ENCODE measurements at regions not wholly inside any gene's neighbourhood (a gene's known extent, or its start where the extent isn't known, plus 50 kb on each side); places are given as distances from the start of the nearest gene placed in this dataset.
"Not testable (repeated sequence)": the region's sequence is repeated elsewhere in the genome, so short reads cannot be mapped to it uniquely, and the experiment has no call there.

DNA sequence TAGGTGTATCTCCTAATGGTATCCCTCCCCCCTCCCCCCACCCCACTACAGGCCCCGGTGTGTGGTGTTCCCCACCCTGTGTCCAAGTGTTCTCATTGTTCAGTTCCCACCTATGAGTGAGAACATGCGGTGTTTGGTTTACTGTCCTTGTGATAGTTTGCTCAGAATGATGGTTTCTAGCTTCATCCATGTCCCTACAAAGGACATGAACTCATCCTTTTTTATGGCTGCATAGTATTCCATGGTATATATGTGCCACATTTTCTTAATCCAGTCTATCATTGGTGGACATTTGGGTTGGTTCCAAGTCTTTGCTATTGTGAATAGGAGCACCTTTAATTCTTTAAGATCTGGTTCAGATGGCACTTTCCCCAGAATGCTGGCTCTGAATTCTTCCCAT is 58.5 kb upstream of the PTGFRN start:
- not testable (repeated sequence) for DNase-seq (ENCODE audit: low spot score)

DNA sequence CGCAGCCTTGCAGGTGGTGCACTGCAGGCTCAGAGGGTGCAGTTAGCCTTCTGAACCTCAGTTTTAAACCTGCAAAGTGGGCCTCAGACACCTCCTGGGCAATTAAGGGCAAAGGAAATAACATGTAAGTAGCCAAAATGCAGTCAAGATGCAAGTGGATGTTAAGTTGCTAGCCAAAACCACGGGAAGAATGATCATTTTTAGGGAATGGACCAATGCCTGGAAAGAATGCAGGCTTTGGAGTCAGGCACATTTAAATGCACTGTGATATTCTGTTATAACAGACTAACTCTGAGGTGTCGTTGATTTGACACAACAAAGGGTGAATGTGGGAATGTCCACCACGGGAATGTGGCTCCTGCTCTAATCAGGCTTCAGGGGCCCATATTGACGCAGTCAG is 57.9 kb upstream of the PTGFRN start:
- no peak for DNase-seq (ENCODE audit: low spot score)

- DNase-seq (ENCODE audit: low spot score), result no peak
These were observed 57.3 kb upstream of the PTGFRN start for GRCh38 chr1:116852367-116852766.

GRCh38 chr1:116852910-116853309 is 56.8 kb upstream of the PTGFRN start:
- DNase-seq (ENCODE audit: low spot score), result no peak

DNA sequence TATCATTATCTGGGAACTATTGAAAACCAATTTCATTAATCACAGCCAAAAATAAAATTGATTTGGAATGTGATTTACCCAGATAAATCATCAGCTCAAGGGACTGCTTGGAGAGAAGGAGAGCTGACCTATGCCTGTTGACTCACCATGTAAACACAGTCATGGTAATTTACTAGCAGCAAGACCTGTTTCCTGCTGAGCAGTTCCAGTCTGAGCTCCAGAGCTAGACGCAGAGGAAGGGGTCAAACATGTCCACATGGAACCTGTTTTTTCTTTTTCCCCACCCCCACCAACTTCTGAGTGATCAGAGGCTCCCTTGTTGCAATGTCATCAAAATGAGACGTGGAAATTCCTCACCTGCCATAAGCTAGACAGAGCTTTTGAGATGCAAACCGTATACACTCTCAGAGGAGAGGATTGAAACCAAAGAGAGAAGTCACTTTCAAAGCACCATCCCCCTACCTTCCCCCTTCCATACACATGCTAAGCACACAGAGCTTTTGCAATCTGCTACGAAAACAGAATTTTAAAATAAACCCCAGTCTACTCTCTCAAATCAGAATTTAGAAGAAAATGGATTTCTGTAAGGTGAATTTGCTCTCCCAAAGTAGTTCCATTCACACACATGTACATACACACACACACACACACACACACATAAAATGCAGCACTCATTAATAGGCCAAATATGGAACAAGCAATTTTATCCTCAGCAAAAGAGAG is 55.9 kb upstream of the PTGFRN start:
- no peak for DNase-seq (ENCODE audit: low spot score)

DNA sequence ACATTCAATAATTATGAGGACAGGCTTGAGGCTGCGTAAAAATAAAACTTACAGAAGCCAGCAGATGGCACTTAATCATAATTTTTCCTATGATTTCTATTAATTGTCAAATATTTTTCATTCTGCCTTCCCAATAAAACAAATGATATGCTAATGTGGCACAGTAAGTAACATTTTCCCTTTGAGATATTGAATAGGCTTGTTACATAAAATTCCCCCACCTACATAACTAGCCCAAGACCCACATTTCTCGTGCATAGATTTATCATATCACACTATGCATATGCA is 55.4 kb upstream of the PTGFRN start:
- DNase-seq (ENCODE audit: low spot score), result no peak

DNA sequence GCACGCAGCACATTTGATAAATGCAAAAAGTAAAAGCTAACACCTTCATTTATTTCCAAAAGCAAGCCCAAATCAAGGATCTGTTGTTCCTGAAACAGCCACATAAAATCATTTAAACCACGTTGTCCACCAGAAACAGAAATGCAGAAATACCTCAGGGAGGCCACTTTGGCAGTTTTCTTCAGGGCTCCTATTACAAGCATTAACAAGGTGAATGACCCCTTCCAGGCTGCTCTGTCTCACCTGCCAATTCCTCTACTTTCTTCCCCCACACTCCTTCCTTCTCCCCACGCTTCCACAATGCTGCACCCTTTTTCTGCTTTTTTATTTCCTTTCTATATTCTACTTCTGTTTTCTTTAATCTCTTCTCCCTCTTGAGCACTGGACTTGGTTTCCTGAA is 55.0 kb upstream of the PTGFRN start:
- no peak for DNase-seq (ENCODE audit: low spot score)

DNA sequence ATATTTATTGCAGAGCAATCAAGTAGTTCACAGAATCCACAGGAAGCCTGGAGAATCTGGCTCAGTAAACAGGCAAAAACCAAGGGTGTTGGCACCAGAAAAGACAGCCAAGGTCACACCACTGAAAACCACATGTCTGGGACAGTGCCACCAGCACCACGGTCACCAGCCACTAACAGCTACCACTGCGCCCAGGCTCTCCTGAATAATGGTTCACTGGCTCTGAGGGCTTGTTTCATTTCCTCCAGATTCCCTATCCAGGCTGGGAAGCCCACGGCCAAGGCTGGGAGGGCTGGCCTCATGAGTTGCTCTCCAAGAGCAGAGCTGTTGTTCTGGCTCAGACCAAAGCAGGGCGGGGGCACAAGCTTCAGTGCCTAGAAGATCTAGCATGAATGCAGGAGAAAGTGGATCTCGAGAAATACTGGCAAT is 54.5 kb upstream of the PTGFRN start:
- no peak for DNase-seq (ENCODE audit: low spot score)

- no peak for DNase-seq (ENCODE audit: low spot score)
These were observed 53.9 kb upstream of the PTGFRN start for GRCh38 chr1:116855773-116856201.

DNA sequence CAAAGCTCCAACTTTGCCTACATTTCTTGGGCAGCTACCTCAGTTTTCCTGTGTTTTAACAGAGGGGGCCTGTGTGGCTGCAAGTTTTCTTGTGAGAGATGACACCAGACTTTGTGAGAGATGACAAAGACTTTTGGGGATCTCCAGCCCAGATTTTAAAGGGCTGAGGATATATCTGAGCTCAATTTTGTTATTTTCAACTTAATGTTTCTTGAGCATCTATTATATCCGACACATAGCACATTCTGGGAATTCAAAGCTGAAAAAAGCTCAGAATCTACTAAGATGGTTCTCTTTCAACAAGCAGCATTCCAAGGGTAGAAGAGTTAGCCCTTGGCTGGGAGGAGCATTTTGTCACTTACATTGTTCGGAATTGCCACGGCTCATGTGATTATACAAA is 53.4 kb upstream of the PTGFRN start:
- DNase-seq (ENCODE audit: low spot score), result no peak

DNA sequence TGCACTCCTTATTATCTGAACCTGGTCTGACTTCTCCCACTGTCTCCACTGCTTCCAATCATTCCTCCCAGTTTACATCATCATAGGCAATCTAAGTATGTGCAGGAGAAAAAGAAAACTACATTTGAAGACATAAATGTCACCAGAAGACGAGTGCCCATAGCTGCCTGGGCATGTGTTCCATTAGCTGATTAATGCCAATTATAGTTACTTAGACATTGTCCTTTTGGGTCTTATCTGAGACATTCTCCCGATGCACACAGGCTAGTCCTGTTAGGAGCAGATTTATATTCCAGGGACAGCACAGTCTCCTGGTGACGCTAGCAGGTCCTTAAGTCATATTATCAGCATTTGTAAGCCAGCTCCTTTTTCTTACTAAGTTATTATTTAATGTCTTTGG is 52.6 kb upstream of the PTGFRN start:
- DNase-seq (ENCODE audit: low spot score), result no peak

Data from CD4-positive, alpha-beta T cell treated with Interleukin-6 at 100 ng/mL for 8 hours (primary cell).